ENCODE measurements at regions not wholly inside any gene's neighbourhood (a gene's known extent, or its start where the extent isn't known, plus 50 kb on each side); places are given as distances from the start of the nearest gene placed in this dataset.

- DNase-seq = no peak
Observed at GRCh38 chr3:64306745-64307144, 81.5 kb upstream of the PRICKLE2 start.

- no peak for DNase-seq
Observed at GRCh38 chr3:64305731-64306130, 80.5 kb upstream of the PRICKLE2 start.

- DNase-seq = no peak
Observed at GRCh38 chr3:64304828-64305410, 79.7 kb upstream of the PRICKLE2 start.

GRCh38 chr3:64303881-64304280 lies 78.6 kb upstream of the PRICKLE2 start:
- DNase-seq = no peak

- DNase-seq = no peak
Observed at GRCh38 chr3:64303401-64303800, 78.1 kb upstream of the PRICKLE2 start.

GRCh38 chr3:64301476-64301875 lies 76.2 kb upstream of the PRICKLE2 start:
- no peak for DNase-seq

GRCh38 chr3:64300790-64301423 lies 75.6 kb upstream of the PRICKLE2 start:
- DNase-seq = no peak

- DNase-seq = no peak
Observed at GRCh38 chr3:64299206-64299605, 73.9 kb upstream of the PRICKLE2 start.

GRCh38 chr3:64297563-64297962 lies 72.3 kb upstream of the PRICKLE2 start:
- DNase-seq = no peak

- DNase-seq = no peak
Observed at GRCh38 chr3:64295594-64295993, 70.3 kb upstream of the PRICKLE2 start.

- DNase-seq = no peak
Observed at GRCh38 chr3:64294771-64295170, 69.5 kb upstream of the PRICKLE2 start.

- no peak for DNase-seq
Observed at GRCh38 chr3:64293121-64293520, 67.9 kb upstream of the PRICKLE2 start.

GRCh38 chr3:64291956-64292355 lies 66.7 kb upstream of the PRICKLE2 start:
- no peak for DNase-seq

- DNase-seq = no peak
Observed at GRCh38 chr3:64291345-64291744, 66.1 kb upstream of the PRICKLE2 start.

- DNase-seq = no peak
Observed at GRCh38 chr3:64290864-64291263, 65.6 kb upstream of the PRICKLE2 start.

GRCh38 chr3:64290161-64290560 lies 64.9 kb upstream of the PRICKLE2 start:
- DNase-seq = no peak

GRCh38 chr3:64289622-64290021 lies 64.4 kb upstream of the PRICKLE2 start:
- no peak for DNase-seq

- DNase-seq = no peak
Observed at GRCh38 chr3:64278625-64279024, 53.4 kb upstream of the PRICKLE2 start.

- no peak for DNase-seq
Observed at GRCh38 chr3:64276131-64276530, 50.9 kb upstream of the PRICKLE2 start.

Measured in midbrain (tissue), 1 donor.